ENCODE measurements at regions not wholly inside any gene's neighbourhood (a gene's known extent, or its start where the extent isn't known, plus 50 kb on each side); places are given as distances from the start of the nearest gene placed in this dataset.

DNA sequence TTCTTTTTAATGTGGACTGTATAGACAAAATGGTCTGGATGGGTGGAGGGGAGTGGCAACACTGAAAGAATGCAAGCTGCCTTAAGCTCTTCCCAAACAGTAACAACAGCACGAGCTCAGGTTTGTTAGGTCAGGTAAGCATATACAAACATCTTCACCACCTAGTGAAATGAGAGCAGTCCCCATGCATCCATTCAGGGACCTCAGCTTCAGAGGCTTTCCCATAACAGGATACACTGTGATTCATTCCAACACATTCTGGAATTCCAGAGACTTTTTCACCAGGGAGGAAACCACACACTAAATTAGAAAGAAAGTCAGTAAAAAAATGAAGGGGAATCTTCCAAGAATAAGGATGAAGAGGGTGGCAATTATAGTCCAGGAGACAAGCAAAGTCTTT lies 50.4 kb upstream of the BZW1 start:
- TF ChIP-seq, protein P1, sequence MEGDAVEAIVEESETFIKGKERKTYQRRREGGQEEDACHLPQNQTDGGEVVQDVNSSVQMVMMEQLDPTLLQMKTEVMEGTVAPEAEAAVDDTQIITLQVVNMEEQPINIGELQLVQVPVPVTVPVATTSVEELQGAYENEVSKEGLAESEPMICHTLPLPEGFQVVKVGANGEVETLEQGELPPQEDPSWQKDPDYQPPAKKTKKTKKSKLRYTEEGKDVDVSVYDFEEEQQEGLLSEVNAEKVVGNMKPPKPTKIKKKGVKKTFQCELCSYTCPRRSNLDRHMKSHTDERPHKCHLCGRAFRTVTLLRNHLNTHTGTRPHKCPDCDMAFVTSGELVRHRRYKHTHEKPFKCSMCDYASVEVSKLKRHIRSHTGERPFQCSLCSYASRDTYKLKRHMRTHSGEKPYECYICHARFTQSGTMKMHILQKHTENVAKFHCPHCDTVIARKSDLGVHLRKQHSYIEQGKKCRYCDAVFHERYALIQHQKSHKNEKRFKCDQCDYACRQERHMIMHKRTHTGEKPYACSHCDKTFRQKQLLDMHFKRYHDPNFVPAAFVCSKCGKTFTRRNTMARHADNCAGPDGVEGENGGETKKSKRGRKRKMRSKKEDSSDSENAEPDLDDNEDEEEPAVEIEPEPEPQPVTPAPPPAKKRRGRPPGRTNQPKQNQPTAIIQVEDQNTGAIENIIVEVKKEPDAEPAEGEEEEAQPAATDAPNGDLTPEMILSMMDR (conservative IDR thresholded peaks at IDR 0.05; ENCODE audit: low read depth, low read length), result no peak
- DNase-seq (ENCODE audit: low read depth), result no peak
- no peak overlapping the region for H3K4me3 ChIP-seq (ENCODE audit: low read depth, low read length)
